ENCODE measurements at regions not wholly inside any gene's neighbourhood (a gene's known extent, or its start where the extent isn't known, plus 50 kb on each side); places are given as distances from the start of the nearest gene placed in this dataset.

DNA sequence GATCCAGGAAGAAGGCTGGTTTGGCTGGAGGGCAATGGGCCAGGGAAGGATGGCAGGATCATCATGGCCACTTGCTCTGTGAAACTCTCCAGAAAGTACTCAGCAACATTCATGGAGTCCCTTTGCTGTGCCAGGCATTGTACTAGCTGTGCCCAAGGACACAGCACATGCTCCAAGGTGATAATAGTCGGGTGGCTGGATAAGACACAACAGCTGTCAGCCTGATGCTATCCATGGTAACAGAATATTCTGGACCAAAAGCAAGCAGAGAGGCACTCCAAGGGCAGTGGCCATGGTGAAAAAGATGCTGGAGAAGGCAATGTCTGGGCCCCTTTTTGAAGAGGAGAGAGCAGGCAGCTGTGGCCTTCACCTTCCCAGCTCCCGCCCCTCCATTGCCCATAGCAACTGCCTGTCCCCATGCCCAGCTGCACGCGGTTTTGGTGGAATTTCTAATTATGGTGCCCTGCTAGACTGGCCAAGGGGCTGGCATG, 113.8 kb upstream of the CPEB4 start:
- no peak for TF ChIP-seq EZH2phosphoT487 (IDR thresholded peaks at IDR 0.05; ENCODE audit: low read depth)
- TF ChIP-seq, protein P1, sequence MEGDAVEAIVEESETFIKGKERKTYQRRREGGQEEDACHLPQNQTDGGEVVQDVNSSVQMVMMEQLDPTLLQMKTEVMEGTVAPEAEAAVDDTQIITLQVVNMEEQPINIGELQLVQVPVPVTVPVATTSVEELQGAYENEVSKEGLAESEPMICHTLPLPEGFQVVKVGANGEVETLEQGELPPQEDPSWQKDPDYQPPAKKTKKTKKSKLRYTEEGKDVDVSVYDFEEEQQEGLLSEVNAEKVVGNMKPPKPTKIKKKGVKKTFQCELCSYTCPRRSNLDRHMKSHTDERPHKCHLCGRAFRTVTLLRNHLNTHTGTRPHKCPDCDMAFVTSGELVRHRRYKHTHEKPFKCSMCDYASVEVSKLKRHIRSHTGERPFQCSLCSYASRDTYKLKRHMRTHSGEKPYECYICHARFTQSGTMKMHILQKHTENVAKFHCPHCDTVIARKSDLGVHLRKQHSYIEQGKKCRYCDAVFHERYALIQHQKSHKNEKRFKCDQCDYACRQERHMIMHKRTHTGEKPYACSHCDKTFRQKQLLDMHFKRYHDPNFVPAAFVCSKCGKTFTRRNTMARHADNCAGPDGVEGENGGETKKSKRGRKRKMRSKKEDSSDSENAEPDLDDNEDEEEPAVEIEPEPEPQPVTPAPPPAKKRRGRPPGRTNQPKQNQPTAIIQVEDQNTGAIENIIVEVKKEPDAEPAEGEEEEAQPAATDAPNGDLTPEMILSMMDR (IDR thresholded peaks at IDR 0.05; ENCODE audit: low read depth, low read length): no peak
